ENCODE measurements at regions not wholly inside any gene's neighbourhood (a gene's known extent, or its start where the extent isn't known, plus 50 kb on each side); places are given as distances from the start of the nearest gene placed in this dataset.

GRCh38 chr4:31422006-31422405 lies 701.8 kb downstream of the PCDH7 start:
- TF ChIP-seq CTCF (IDR thresholded peaks at IDR 0.05) = no peak
- TF ChIP-seq POLR2A (IDR thresholded peaks at IDR 0.05) = no peak
- TF ChIP-seq POLR2AphosphoS5 (IDR thresholded peaks at IDR 0.05) = no peak
- TF ChIP-seq EP300 (IDR thresholded peaks at IDR 0.05) = no peak
